ENCODE measurements at regions not wholly inside any gene's neighbourhood (a gene's known extent, or its start where the extent isn't known, plus 50 kb on each side); places are given as distances from the start of the nearest gene placed in this dataset.

- no peaks in the 10 kb centered on the region for H3K9me3 ChIP-seq
Observed at GRCh38 chr6:152905551-152906299, 77.1 kb downstream of the FBXO5 start.

GRCh38 chr6:152909241-152909640 is 73.6 kb downstream of the FBXO5 start:
- Histone ChIP-seq H3K36me3 (no peaks in the 10 kb centered on the region), H3K4me3 (no peak overlapping the region), H3K4me1 (no peaks in the 10 kb centered on the region), H3K9me3 (peaks cover 6% of the 10 kb centered on the region), H3K27ac (no peak overlapping the region), H3K27me3 (ENCODE audit: low read depth) (no peaks in the 10 kb centered on the region)
- no peak for TF ChIP-seq CTCF (IDR thresholded peaks at IDR 0.05)
- no peak for ATAC-seq
- no peak for DNase-seq
- intact Hi-C loops (cut with DNase I): no loop called here

More at GRCh38 chr6:152905551-152906299, 77.1 kb downstream of the FBXO5 start:
- no peak for TF ChIP-seq CTCF (IDR thresholded peaks at IDR 0.05)
- DNase-seq (no peak), ATAC-seq (no peak)
- no peak overlapping the region for H3K27ac ChIP-seq
- intact Hi-C loops (cut with DNase I): no loop called here
- no peak overlapping the region for H3K4me3 ChIP-seq
- no peaks in the 10 kb centered on the region for H3K27me3 ChIP-seq (ENCODE audit: low read depth)
- no peaks in the 10 kb centered on the region for H3K4me1 ChIP-seq
- H3K36me3 ChIP-seq: no peaks in the 10 kb centered on the region

- H3K4me3 ChIP-seq: no peak overlapping the region
- TF ChIP-seq CTCF (IDR thresholded peaks at IDR 0.05): no peak
- DNase-seq: no peak
Observed at GRCh38 chr6:152916035-152916434, 66.8 kb downstream of the FBXO5 start.

GRCh38 chr6:152918991-152919390 is 63.9 kb downstream of the FBXO5 start:
- Histone ChIP-seq H3K4me1 (no peaks in the 10 kb centered on the region), H3K27ac (no peak overlapping the region), H3K27me3 (ENCODE audit: low read depth) (no peaks in the 10 kb centered on the region), H3K4me3 (no peak overlapping the region), H3K36me3 (no peaks in the 10 kb centered on the region), H3K9me3 (no peaks in the 10 kb centered on the region)
- no peak for TF ChIP-seq CTCF (IDR thresholded peaks at IDR 0.05)
- ATAC-seq (no peak), DNase-seq (no peak)
- intact Hi-C loops (cut with DNase I): no loop called here

More at GRCh38 chr6:152916035-152916434, 66.8 kb downstream of the FBXO5 start:
- ATAC-seq: no peak
- Histone ChIP-seq H3K9me3 (peaks cover 6% of the 10 kb centered on the region), H3K36me3 (no peaks in the 10 kb centered on the region), H3K27ac (no peak overlapping the region), H3K27me3 (ENCODE audit: low read depth) (no peaks in the 10 kb centered on the region), H3K4me1 (no peaks in the 10 kb centered on the region)
- intact Hi-C loops (cut with DNase I): no loop called here

- no peaks in the 10 kb centered on the region for H3K36me3 ChIP-seq
- DNase-seq: no peak
- H3K9me3 ChIP-seq: no peaks in the 10 kb centered on the region
- intact Hi-C loops (cut with DNase I): no loop called here
- ATAC-seq: no peak
- H3K27me3 ChIP-seq (ENCODE audit: low read depth): no peaks in the 10 kb centered on the region
- no peak for TF ChIP-seq CTCF (IDR thresholded peaks at IDR 0.05)
- H3K4me3 ChIP-seq: no peak overlapping the region
- H3K4me1 ChIP-seq: no peaks in the 10 kb centered on the region
- H3K27ac ChIP-seq: no peak overlapping the region
Observed at GRCh38 chr6:152920016-152920415, 62.8 kb downstream of the FBXO5 start.

All from lower lobe of right lung (tissue), 2 donors.